Renal cortical epithelial cell (primary cell): ENCODE measurements at regions not wholly inside any gene's neighbourhood (a gene's known extent, or its start where the extent isn't known, plus 50 kb on each side); places are given as distances from the start of the nearest gene placed in this dataset.
"Not testable (repeated sequence)": the region's sequence is repeated elsewhere in the genome, so short reads cannot be mapped to it uniquely, and the experiment has no call there.

Experiments used
- DNase-seq: peaks from one replicate; pipeline ENCODE4 v3.0.0-alpha.2; 2011; ENCODE audit warnings: low read depth

GRCh38 chr19:28168557-28168956 lies 1044.4 kb downstream of the UQCRFS1 start:
- DNase-seq, result peak; percentile 30

- no peak for DNase-seq
Measured at GRCh38 chr19:28166025-28166424, 1046.9 kb downstream of the UQCRFS1 start.

DNA sequence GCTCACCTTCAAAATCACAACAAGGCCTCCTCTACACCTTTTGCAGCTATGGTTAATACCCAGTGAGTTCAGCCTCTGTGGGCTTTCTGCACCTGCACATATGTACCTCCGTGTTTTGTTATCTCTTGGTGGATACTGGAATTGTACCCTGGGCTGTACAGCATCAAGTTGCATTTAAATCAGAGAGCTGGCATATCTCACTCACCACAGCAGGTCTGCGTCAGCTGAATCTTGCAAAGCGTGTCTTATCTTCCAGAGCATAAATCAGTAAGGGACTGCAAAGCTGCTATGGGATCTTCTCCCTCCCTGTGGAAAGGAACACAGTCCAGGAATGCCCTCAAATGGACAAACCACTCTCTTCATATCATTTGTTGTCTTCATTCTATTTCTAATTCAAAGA lies 1048.7 kb downstream of the UQCRFS1 start:
- DNase-seq, result no peak

DNA sequence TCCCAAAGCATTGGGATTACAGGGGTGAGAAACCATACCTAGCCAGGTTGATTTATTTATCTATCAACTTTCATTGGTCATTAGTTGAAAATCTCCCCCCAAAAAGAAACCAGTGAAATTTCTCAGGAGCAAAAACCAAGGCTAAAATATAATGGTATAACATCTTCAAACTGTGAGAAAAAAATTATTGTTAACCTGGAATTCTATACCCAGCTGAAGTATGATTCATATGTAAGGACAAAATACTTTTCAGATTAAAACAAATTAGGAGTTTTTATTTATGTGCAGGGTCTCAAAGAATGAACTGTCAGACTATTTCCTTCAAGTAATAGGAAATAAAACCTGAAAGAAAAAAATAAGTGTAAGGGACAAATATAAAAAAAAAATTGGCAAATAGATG lies 1053.9 kb downstream of the UQCRFS1 start:
- DNase-seq, result no peak

DNA sequence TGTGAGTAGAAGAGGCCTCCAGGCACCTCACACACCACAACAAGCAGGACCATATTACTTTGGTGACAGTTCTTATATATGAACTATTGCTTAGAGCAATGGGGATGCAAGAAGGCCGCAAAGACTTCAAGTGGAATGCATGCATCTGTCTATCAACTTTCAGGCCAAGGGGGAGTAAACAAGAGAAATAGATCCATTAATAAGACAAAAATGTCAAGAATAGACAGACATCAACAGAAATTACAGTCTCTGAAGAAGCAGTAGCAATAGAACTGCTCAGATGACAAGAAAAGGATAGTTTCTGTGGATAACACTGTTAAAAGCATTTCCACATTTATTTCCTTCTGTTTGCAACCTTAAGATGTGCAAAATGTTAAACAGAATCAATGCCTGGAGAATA lies 1057.7 kb downstream of the UQCRFS1 start:
- DNase-seq, result no peak

DNA sequence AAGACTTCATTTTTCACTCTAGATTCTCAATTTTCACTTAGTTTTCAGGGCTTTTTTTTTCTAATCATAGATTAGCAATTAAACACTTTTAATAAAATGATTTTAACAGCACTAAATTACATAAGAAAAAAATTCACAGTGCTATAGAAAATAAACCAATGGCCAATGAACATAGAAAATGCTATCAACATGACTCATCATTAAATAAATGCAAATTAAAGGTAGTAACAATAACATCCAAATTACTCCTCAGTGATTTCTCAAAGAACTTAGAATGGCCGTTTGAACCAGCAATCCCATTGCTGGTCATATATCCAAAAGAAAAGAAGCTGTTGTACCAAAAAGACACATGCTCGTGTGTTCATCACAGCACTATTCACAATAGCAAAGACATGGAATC lies 1058.9 kb downstream of the UQCRFS1 start:
- no peak for DNase-seq

DNA sequence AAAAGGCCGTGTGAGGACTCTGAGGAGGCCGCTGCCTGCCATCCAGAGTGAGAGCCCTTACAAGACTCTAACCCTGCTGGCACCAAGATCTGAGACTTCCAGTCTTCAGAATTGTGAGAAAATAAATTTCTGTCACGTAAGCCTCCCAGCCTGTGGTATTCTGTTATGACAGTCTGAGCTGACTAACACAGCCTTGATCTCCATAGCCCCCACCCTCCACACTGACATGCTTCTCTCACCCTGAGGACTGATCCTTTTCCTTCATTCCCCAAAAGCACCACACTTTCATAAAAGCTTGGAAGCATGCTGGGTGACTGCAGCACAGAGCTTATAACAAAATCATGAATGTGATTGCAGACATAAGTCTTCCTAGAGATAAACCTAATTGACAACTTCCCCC lies 1059.8 kb downstream of the UQCRFS1 start:
- DNase-seq, result no peak

DNA sequence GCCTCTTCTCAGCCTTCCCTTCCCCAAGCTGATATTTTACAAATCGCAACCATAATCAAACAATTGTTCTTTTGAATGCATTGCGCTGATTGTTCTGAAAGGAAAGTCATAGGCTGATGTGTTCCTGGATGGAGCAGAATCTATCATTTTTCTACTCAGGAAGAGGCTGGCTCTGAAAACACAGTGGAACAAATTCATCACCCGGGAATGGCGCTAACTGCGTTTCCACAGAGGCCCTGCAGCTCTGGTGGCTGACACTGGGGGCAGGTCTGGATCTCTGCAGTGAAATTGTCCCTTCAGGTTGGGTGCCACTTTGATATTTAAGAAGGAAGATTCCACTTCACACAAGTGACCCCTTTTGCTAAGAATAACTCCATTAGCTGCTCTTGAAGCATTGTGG lies 1060.8 kb downstream of the UQCRFS1 start:
- no peak for DNase-seq

DNA sequence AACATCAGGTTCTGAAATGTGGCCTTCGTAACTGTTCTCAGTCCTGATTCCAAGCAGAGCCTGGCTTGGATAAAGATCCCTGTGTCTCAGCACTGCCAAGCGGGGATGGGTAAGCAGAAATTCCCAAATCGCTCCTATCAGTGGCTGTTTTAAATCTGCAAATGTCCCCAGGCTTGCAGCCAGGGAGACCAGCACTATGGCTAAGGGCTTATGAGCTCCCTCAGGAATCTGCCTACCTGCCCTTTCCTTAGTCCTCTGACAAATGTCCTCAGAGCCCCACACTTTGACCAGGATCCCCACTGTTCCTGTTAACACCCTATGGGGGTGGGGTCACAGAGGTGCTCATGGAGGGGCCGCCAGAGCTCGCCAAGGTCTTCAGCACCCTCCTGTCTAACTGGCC lies 1062.8 kb downstream of the UQCRFS1 start:
- DNase-seq, result no peak

- no peak for DNase-seq
Measured at GRCh38 chr19:28148554-28148953, 1064.4 kb downstream of the UQCRFS1 start.

DNA sequence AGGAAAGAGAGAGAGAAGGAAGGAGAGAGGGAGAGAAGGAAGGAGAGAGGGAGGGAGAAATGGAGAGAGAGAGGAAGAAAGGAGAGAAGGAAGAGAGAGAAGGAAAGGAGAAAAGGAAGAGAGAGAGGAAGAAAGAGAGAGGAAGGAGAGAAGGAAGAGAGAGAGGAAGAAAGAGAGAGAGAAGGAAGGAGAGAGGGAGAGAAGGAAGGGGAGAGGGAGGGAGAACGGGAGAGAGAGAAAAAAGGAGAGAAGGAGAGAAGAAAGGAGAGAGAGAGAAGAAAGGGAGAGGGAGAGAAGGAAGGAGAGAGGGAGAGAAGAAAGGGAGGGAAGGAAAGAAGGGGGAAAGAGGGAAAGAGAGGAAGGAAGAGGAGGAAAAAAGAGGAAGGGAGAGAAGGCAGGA lies 1070.7 kb downstream of the UQCRFS1 start:
- DNase-seq, result no peak

DNA sequence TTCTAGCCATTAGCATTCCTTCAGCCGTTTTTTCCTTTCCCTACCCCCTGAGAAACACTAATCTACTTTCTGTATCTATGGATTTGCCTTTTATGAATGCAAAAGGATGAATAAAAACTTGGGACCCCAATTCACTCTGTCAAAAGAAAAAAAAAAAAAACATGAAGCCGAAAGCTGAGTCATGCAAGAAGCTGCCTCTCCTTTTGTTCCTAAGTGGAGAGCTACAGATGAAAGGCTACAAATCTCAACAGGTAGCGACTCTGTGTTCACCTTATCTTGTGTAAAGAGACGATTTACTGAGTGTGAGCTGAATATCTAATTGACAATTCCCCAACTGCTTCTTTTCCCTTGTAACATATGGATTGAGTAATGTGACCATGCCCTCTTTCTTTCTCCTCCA lies 1072.8 kb downstream of the UQCRFS1 start:
- DNase-seq, result no peak

- DNase-seq, result no peak
Measured at GRCh38 chr19:28137772-28138171, 1075.2 kb downstream of the UQCRFS1 start.

- DNase-seq, result no peak
Measured at GRCh38 chr19:28136796-28137195, 1076.2 kb downstream of the UQCRFS1 start.

DNA sequence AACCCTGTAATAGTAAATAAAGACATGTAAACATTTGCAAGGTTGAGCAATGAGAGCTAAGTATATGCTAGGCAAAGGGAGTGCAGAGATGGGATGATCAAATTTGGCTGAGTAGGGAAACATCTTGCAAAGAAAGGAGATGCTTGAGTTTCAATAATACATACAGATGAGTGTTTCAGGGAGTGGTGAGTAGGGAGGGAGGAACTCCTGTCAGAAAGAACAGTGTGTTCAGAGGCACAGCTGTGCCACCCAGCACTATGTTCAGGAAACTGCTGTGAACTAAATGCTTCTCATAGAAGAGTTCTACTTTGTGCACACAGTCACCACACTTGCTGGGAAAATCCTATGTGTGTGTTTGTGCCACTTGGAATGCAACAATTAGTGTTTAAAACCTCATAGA lies 1077.1 kb downstream of the UQCRFS1 start:
- DNase-seq, result no peak

DNA sequence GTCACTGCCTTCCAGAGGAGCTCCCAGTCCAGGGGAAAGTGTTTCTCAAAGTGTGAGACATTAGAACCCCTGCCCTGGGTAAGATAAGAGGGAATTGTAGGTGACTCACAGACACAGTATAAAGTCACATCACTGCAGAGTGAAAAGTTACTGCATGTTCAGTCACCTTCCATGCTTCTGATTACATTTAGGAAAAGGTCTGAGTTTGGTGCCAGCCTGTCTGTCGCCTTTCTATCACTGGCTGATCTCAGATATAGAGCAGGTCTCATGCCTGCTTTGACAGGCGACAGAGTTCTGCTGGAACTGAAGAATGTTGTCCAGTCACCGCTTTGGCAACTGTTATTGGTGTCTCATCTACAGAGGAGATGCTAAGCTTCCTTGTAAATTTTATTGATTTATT lies 1078.6 kb downstream of the UQCRFS1 start:
- DNase-seq, result no peak

GRCh38 chr19:28130881-28131280 lies 1082.1 kb downstream of the UQCRFS1 start:
- not testable (repeated sequence) for DNase-seq

GRCh38 chr19:28130066-28130511 lies 1082.9 kb downstream of the UQCRFS1 start:
- DNase-seq, result peak; percentile 21

DNA sequence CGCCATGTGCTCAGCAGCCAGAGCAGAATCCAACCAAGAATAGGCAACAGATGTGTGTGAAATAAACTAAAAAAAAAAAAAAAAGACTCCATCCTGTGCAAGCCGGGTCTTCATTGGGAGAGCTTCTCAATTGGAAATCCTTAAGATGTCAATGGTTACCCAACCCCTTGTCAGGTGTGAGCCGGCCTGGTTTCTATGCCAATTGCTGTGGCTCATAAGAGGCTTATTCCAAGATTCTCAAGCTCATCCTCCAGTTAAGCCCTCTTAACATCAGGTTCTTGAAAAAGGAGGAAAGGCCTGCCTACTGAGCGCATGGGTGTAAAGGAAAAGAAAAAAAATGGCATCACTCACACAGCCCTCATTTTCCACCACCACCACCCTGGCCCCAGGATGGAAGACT lies 1084.6 kb downstream of the UQCRFS1 start:
- no peak for DNase-seq

GRCh38 chr19:28126135-28126898 lies 1086.6 kb downstream of the UQCRFS1 start:
- DNase-seq, result no peak

- no peak for DNase-seq
Measured at GRCh38 chr19:28122734-28123133, 1090.2 kb downstream of the UQCRFS1 start.

DNA sequence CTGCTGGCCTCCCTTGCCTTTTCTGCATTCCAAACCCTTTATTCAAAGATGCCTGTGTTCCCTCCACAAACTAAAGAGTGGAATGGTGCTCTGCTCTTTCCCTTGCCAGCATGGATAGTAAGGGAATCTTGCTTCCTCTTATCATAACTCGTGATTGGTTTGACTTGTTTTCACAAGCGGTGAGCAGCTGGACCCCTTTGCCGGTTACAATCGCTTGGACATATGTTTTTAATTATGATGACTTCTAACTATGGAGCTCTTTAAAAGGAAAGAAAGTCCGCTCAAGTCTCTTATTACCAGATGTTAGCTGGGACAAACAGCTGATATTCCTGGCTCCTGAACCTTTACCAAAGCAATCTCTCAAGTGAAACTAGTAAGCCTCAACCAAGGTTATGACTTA lies 1094.7 kb downstream of the UQCRFS1 start:
- no peak for DNase-seq

DNA sequence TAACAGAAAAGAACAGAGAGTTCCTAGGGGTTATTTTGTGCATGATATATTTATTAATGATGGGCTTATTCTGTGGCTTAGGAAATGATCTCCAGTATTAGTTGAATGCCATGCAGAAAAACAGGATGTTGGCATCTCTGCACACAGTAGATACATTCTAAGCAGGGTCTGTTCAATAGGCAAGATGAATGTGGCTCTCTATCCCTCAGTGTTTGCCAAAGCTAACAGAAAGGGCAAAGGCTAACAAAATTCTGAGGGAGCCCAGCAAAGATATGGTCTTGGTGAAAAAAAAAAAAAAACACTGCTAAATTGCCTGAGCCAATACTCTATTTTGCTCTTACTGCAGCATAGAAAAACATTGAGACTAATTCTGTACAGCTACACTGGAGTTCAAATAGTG lies 1095.8 kb downstream of the UQCRFS1 start:
- no peak for DNase-seq

DNA sequence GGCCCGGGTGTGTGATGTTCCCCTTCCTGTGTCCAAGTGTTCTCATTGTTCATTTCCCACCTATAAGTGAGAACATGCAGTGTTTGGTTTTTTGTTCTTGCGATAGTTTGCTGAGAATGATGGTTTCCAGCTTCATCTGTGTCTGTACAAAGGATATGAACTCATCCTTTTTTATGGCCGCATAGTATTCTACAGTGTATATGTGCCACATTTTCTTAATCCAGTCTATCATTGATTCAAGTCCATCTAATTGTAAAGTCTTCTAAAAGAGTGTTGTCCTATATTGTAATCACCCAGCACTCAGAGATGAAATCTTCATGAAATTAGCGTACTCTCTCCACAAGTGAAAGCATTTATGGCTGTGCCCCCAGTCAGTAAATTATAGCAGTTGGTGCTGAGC lies 1096.6 kb downstream of the UQCRFS1 start:
- DNase-seq, result not testable (repeated sequence)
